Astrocyte (in vitro differentiated cells and primary cell): ENCODE measurements at regions not wholly inside any gene's neighbourhood (a gene's known extent, or its start where the extent isn't known, plus 50 kb on each side); places are given as distances from the start of the nearest gene placed in this dataset.

Source experiments
- CTCF ChIP-seq: IDR thresholded peaks from 2 replicates; pipeline ENCODE4 v1.5.1; 2011; ENCODE audit warnings: low read depth, mild to moderate bottlenecking, inconsistent platforms, low read length, moderate library complexity; ENCODE audit not compliant: insufficient read depth
- EZH2 ChIP-seq: IDR thresholded peaks from 2 replicates; pipeline ENCODE4 v1.6.1; 2012; ENCODE audit warnings: mild to moderate bottlenecking, low read length, inconsistent platforms; ENCODE audit not compliant: insufficient read depth

GRCh38 chr4:137359691-137360315, 172.5 kb downstream of the PCDH18 start:
- TF ChIP-seq EZH2 (no peak), CTCF (no peak)
